HG03159 (cell line): ENCODE measurements at regions not wholly inside any gene's neighbourhood (a gene's known extent, or its start where the extent isn't known, plus 50 kb on each side); places are given as distances from the start of the nearest gene placed in this dataset.
A peak's percentile ranks its signal among the peaks of the same experiment; 100 is the strongest.

Experiments
- ATAC-seq: cut with Tn5 transposase; IDR thresholded peaks from one replicate; pipeline ENCODE4 v1.9.1; 2021; ENCODE audit warnings: mild to moderate bottlenecking, moderate library complexity; ENCODE audit not compliant: unreplicated experiment

GRCh38 chr6:15880262-15880973 is 217.6 kb upstream of the DTNBP1 start:
- no peak for ATAC-seq

DNA sequence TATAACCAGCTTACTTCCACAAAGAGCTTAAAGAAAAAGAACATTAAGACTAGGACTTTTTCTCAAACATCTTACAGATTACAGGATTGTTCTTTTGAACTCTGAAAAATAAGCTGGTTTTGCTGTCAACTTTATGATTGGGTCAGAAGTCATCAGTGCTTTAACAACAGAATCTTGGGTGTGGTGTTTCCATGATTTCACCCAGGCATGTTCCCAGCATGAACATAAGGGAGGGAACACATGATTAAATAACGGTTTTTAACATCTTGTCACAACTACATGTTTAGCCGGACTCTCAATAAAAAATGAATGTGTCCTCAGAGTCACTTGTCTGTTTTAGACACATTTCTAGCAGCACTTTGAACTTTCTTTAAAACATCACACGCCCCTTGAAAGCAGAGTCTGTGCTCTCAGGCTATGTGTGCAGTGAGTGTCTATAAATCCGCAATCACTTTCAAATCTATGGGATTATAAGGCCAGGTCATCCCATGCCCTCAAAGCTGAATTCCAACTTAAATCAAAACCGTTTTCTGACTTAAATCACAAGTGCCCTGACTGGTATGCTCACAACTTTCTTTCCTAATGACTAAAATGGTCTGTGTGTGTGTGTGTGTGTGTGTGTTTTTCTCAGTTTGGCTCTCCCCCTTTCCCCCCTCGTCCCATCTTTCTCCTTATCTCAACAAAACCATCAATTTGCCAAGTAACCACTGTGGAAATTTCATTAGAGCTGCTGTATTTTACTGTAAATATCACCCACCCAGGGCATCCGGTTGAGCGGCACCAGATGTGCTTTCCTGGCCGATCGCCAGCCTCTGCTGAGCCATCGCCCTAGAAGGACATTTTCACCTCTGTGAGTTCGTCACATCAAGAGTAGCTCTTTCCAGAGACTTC is 216.8 kb upstream of the DTNBP1 start:
- peak; percentile 73 for ATAC-seq

GRCh38 chr6:15877231-15877630 is 214.4 kb upstream of the DTNBP1 start:
- ATAC-seq: no peak

DNA sequence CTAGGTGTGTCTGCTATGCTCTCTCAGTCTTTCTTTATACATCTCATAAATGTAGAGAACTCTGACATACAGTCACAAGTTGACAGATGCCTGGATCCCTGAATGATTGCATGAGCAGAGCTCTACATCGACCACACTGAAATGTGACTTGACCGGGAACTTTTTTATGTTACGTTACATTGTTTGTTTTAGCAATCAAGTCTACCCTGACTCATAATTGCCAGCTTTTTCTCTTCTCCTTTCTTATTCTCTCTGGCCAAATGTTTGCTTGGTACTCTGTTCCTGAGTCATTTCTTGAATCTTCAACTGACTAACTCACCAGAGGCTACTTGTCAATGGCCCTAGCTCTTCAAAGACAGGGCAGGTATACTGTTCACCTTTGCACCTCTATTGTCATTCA is 213.6 kb upstream of the DTNBP1 start:
- peak; percentile 63 for ATAC-seq

GRCh38 chr6:15875797-15876196 is 213.0 kb upstream of the DTNBP1 start:
- no peak for ATAC-seq

- no peak for ATAC-seq
These were observed 212.0 kb upstream of the DTNBP1 start for GRCh38 chr6:15874821-15875220.

GRCh38 chr6:15874326-15874725 is 211.5 kb upstream of the DTNBP1 start:
- no peak for ATAC-seq

DNA sequence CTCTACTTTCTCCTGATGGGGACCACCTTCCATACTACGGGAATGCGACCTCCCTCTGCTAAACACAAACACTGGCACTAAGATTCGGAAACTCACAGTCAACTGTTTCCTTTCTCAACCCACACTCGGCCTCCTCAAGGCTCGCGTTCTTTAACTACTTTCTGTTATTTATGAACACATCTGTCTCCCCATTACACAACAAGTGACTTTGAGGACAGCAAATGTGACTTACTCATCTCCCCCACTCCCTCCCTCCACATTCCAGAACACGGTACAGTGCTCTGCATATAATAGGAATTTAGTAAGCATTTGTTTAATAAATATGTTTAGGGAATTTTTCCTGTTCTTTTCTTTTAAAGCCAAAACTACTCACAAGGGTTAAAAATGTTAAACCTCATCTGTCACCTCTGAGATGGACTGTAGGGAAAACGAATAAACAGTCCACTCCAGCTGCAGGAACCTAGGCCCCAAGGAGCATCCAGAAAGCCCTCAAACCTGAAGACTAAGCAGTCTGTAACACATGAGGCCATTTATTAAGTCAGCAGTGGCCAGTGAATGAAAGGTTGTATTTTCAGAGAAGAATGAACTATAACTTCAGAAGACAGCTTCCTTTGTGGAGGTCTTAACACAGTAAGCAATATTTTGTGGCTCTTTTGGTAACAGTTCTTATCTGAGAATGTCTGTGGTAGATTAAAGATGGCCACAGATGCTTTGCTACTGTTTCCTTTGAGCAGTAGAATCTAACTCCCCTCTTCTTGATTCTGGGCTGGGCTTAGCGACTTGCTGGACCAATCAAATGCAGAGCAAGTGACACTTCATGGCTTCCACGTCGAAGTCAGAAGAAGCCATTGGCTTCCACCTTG is 209.6 kb upstream of the DTNBP1 start:
- ATAC-seq: no peak

DNA sequence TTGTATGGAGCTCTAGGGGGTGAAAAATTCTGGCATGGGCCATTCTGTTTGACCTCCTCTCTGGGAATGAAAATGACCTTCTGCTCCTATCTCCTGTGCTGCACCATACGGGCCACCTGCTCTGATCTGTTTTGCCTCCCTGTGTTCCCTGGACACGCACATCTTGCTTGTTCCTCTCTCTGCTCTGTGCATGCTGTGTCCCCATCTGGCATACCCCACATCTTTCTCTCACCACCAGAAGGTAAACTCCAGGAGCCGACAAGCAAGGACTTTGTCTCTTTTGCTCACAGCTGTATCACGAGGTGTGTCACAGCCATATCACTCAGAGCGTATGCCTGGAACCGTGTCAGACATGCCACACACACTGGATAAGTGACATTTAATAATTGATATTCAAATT is 208.4 kb upstream of the DTNBP1 start:
- no peak for ATAC-seq

GRCh38 chr6:15870333-15871043 is 207.7 kb upstream of the DTNBP1 start:
- no peak for ATAC-seq

DNA sequence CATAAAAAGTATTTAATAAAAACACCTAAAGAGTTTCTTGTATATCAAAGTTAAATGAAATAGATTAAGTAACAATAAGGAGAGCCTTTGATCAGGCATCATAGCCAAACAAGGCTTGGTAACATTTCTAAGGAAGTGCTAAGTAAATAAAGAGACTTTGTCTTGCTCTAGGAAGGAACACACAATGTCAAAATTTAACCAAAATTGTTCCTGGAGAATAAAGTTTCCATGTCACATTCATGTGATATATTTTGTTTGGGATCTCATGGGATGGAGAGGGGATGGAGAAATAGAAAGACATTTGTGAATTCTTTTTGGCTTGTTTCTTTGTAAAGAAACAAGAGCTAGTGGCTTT is 201.9 kb upstream of the DTNBP1 start:
- no peak for ATAC-seq

GRCh38 chr6:15864038-15864707 is 201.3 kb upstream of the DTNBP1 start:
- no peak for ATAC-seq

GRCh38 chr6:15862810-15863209 is 200.0 kb upstream of the DTNBP1 start:
- ATAC-seq: no peak

DNA sequence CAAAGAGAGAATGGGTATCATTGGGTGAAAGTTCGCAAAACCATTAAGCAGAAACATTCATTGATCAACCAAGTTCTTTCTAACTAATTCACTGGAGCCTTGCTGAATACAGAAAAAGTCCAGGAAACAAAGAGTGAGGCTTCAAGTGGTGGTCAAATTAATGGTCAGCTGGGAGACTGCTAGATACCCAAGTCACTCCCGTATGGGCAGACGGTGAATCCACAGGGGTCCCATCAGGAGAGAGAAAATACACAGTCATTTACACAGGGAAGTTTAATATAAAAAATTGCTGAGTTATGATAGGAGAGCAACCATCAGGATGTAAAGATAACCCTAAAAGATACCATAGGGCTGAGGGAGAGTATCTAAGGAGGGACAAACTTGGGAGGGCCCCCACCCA is 198.7 kb upstream of the DTNBP1 start:
- ATAC-seq: no peak

- no peak for ATAC-seq
These were observed 192.2 kb upstream of the DTNBP1 start for GRCh38 chr6:15854826-15855710.

DNA sequence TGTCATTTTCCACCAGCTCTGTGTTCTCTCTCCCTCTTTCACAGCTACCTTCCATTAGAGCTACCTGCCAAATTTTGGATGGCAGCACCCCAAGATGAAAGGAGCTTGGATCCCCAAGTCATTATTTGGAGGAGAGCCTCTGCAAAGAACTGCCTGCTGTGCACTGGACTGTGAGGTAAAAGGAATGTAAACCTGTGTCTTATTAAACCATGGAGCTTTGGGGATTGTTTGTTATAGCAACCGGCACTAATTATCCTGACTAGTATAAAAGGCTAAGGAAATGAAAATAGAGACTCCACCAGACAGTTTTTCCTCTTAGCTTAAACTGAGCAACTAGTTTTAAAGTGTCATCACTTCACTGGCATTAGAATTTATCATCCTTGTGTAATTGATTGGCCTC is 191.6 kb upstream of the DTNBP1 start:
- ATAC-seq: no peak

- ATAC-seq: no peak
These were observed 190.4 kb upstream of the DTNBP1 start for GRCh38 chr6:15853259-15853658.

DNA sequence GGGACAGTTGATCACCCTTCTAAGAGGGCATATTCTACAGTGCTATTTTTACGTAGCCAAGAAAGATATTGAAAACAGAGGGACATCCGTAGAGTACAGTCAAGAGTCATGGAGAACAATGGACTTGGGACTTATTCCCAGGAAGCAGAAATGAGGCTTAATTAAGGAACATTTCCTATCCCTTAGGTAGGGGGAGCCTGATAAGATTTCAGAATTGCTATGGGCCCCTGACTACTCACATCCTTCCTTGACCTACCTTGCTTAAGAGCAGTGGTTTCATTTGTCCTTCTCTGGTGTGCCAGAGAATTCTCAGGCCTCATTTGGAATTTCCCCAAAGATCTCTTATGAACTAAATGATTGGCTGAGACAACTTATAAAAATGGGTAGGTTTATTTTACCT is 189.5 kb upstream of the DTNBP1 start:
- ATAC-seq: no peak

DNA sequence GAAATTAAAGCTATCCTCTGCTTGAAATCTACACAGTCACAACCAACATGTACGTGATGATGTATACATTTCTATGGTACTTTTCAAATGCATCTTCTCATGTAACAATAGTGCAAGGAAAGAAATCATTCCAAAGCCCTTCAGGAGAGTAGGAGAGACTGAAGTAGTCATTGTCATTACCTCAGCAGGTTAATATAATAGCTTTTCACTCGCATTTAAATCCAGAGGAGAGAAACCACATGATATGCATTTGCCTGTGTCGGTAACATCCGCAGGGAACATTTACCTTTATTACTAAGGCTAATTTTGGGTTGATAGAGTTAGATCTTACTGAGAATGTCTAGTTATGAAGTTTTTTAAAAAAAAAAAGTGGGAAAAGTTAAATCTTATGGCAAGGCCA is 186.6 kb upstream of the DTNBP1 start:
- ATAC-seq: no peak
